ENCODE measurements at regions not wholly inside any gene's neighbourhood (a gene's known extent, or its start where the extent isn't known, plus 50 kb on each side); places are given as distances from the start of the nearest gene placed in this dataset.

- no peak overlapping the region for H3K4me2 ChIP-seq (ENCODE audit: low read length)
- H3K27me3 ChIP-seq (ENCODE audit: insufficient read depth, low read length) = no peaks in the 10 kb centered on the region
- no peaks in the 10 kb centered on the region for H3K36me3 ChIP-seq (ENCODE audit: control insufficient read depth in 1 of 2, insufficient read depth in 2 of 2, low read length in 2 of 2)
- H3K9me2 ChIP-seq (ENCODE audit: insufficient read depth) = no peaks in the 10 kb centered on the region
- DNase-seq (ENCODE audit: low read depth, low spot score) (no peak), ATAC-seq (no peak)
- no peaks in the 10 kb centered on the region for H3K79me2 ChIP-seq (ENCODE audit: insufficient read depth, low read length)
- H3K4me1 ChIP-seq (ENCODE audit: control insufficient read depth in 1 of 2, insufficient read depth in 2 of 2, low read length in 2 of 2) = peaks cover 0 to 5% of the 10 kb centered on the region in 2 experiments; a peak in 1 of 4 replicates
- no peaks in the 10 kb centered on the region for H3K9me3 ChIP-seq (ENCODE audit: control insufficient read depth in 1 of 2, insufficient read depth in 1 of 2, low read depth in 1 of 2, low read length in 2 of 2)
- H3K9ac ChIP-seq (ENCODE audit: low read length) = no peak overlapping the region
- H2AFZ ChIP-seq (ENCODE audit: low read depth, low read length, poor library complexity, severe bottlenecking) = peak overlapping the region; percentile 38
- RAD21 ChIA-PET (ENCODE audit: low non-redundant PET in 1 of 2, low total read pairs in 2 of 2, uncharacterized antibody in 2 of 2, unreplicated experiment in 2 of 2) = no interaction called here
- TF ChIP-seq EGR1 (IDR thresholded peaks at IDR 0.05; ENCODE audit: low read depth) = no peak
- TF ChIP-seq, protein P1, sequence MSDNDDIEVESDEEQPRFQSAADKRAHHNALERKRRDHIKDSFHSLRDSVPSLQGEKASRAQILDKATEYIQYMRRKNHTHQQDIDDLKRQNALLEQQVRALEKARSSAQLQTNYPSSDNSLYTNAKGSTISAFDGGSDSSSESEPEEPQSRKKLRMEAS (IDR thresholded peaks at IDR 0.05) = no peak
- no peak for TF ChIP-seq ELF1 (IDR thresholded peaks at IDR 0.05; ENCODE audit: borderline replicate concordance, low read depth)
- TF ChIP-seq ATF3 (IDR thresholded peaks at IDR 0.05) = no peak
- no peak for TF ChIP-seq CEBPB (IDR thresholded peaks at IDR 0.05; ENCODE audit: low read depth)
- TF ChIP-seq TCF7L2 (IDR thresholded peaks at IDR 0.05; ENCODE audit: borderline replicate concordance, extremely low read depth, insufficient read depth, insufficient read length) = no peak
- no peak for TF ChIP-seq REST (IDR thresholded peaks at IDR 0.05; ENCODE audit: low read depth)
- TF ChIP-seq, protein P2, sequence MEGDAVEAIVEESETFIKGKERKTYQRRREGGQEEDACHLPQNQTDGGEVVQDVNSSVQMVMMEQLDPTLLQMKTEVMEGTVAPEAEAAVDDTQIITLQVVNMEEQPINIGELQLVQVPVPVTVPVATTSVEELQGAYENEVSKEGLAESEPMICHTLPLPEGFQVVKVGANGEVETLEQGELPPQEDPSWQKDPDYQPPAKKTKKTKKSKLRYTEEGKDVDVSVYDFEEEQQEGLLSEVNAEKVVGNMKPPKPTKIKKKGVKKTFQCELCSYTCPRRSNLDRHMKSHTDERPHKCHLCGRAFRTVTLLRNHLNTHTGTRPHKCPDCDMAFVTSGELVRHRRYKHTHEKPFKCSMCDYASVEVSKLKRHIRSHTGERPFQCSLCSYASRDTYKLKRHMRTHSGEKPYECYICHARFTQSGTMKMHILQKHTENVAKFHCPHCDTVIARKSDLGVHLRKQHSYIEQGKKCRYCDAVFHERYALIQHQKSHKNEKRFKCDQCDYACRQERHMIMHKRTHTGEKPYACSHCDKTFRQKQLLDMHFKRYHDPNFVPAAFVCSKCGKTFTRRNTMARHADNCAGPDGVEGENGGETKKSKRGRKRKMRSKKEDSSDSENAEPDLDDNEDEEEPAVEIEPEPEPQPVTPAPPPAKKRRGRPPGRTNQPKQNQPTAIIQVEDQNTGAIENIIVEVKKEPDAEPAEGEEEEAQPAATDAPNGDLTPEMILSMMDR (IDR thresholded peaks at IDR 0.05 in 2 of 3, conservative IDR thresholded peaks at IDR 0.05 in 1 of 3; ENCODE audit: borderline replicate concordance in 1 of 3, insufficient read depth in 1 of 3, low read depth in 2 of 3, low read length in 2 of 3) = no peak
- TF ChIP-seq RAD21 (IDR thresholded peaks at IDR 0.05; ENCODE audit: low read depth) = no peak
- no peak for TF ChIP-seq FOSL1 (IDR thresholded peaks at IDR 0.05; ENCODE audit: low read depth)
- no peak for TF ChIP-seq POLR2A (IDR thresholded peaks at IDR 0.05; ENCODE audit: borderline replicate concordance, extremely low read depth, insufficient read depth, insufficient read length)
- no peak for TF ChIP-seq JUND (IDR thresholded peaks at IDR 0.05)
- no peak for TF ChIP-seq ZBTB33 (IDR thresholded peaks at IDR 0.05; ENCODE audit: extremely low read depth, insufficient replicate concordance, low read length)
- no peak for TF ChIP-seq SP1 (IDR thresholded peaks at IDR 0.05; ENCODE audit: low read depth)
- intact Hi-C loops (cut with micrococcal nuclease) = no loop called here
- CTCF ChIA-PET = no interaction called here
- BruUV-seq (replicated peaks) = no TSS peak
- H4K20me1 ChIP-seq (ENCODE audit: insufficient read depth) = no peaks in the 10 kb centered on the region
- H3K4me3 ChIP-seq (replicated peaks in 1 of 2; ENCODE audit: low read depth in 1 of 2, low read length in 2 of 2) = no peak overlapping the region
- no peak overlapping the region for H3K27ac ChIP-seq (ENCODE audit: low read depth, low read length)
- POLR2A ChIA-PET = no interaction called here
Measured at GRCh38 chr4:95758001-95758400, 81.9 kb upstream of the PDHA2 start.
